SH-SY5Y (cell line): ENCODE measurements at regions not wholly inside any gene's neighbourhood (a gene's known extent, or its start where the extent isn't known, plus 50 kb on each side); places are given as distances from the start of the nearest gene placed in this dataset.

ENCODE experiments used
- GATA2 ChIP-seq: IDR thresholded peaks from 2 replicates; pipeline ENCODE4 v1.6.1; 2011; ENCODE audit warnings: mild to moderate bottlenecking, low read depth, low read length
- GATA3 ChIP-seq: IDR thresholded peaks from 2 replicates; pipeline ENCODE4 v1.6.1; 2011; ENCODE audit warnings: low read depth, mild to moderate bottlenecking, low read length, moderate library complexity

GRCh38 chr4:180031330-180031729, 2211.9 kb upstream of the TENM3 start:
- no peak for TF ChIP-seq GATA2
- TF ChIP-seq GATA3 = no peak
